NCI-H2227 treated with DMSO at 0.1 percent for 48 hours (cell line): ENCODE measurements at regions not wholly inside any gene's neighbourhood (a gene's known extent, or its start where the extent isn't known, plus 50 kb on each side); places are given as distances from the start of the nearest gene placed in this dataset.

Source experiments
- DNase-seq: peaks from one replicate; lab custom pipeline; 2025; lab: John Stamatoyannopoulos, UW

- DNase-seq, result no peak
These were observed 63.0 kb downstream of the INSIG1 start for GRCh38 chr7:155360495-155361345.

GRCh38 chr7:155361346-155361680, 63.6 kb downstream of the INSIG1 start:
- DNase-seq, result no peak

GRCh38 chr7:155361947-155362346, 64.3 kb downstream of the INSIG1 start:
- no peak for DNase-seq

- DNase-seq, result no peak
These were observed 64.9 kb downstream of the INSIG1 start for GRCh38 chr7:155362380-155363145.

- DNase-seq, result no peak
These were observed 65.5 kb downstream of the INSIG1 start for GRCh38 chr7:155363146-155363539.

- DNase-seq, result no peak
These were observed 66.3 kb downstream of the INSIG1 start for GRCh38 chr7:155363852-155364600.

- DNase-seq, result no peak
These were observed 67.6 kb downstream of the INSIG1 start for GRCh38 chr7:155365146-155365874.

GRCh38 chr7:155368894-155369600, 71.4 kb downstream of the INSIG1 start:
- no peak for DNase-seq

GRCh38 chr7:155369766-155370165, 72.1 kb downstream of the INSIG1 start:
- DNase-seq, result no peak

GRCh38 chr7:155371331-155371883, 73.7 kb downstream of the INSIG1 start:
- no peak for DNase-seq

- no peak for DNase-seq
These were observed 74.5 kb downstream of the INSIG1 start for GRCh38 chr7:155371884-155372781.

GRCh38 chr7:155372782-155373358, 75.2 kb downstream of the INSIG1 start:
- DNase-seq, result no peak

- DNase-seq, result no peak
These were observed 75.9 kb downstream of the INSIG1 start for GRCh38 chr7:155373359-155374273.

GRCh38 chr7:155374276-155375252, 76.9 kb downstream of the INSIG1 start:
- no peak for DNase-seq

GRCh38 chr7:155375337-155376277, 77.9 kb downstream of the INSIG1 start:
- DNase-seq, result no peak
